PC-3 (cell line): ENCODE measurements at regions not wholly inside any gene's neighbourhood (a gene's known extent, or its start where the extent isn't known, plus 50 kb on each side); places are given as distances from the start of the nearest gene placed in this dataset.

Experiments used
- ATAC-seq: fragments of 200-7000 bp; cut with Tn5 transposase; 2 replicates; pipeline ENCODE4 v1.9.1; 2020; ENCODE audit warnings: mild to moderate bottlenecking, moderate library complexity
- BruUV-seq: library from RNA; stranded (reverse); fragments of 400-500 nt; replicated peaks from 2 replicates; lab custom pipeline; 2021; lab: Mats Ljungman, UMichigan
- CTCF ChIA-PET: fragments of 300-600 bp; sonication (Branson Sonifier 250); formaldehyde crosslinking; loops from one replicate; lab custom pipeline; 2022; ENCODE audit warnings: antibody characterized with exemption; lab: Charles Lee
- POLR2A ChIA-PET: fragments of 300-600 bp; sonication (Branson Sonifier 250); formaldehyde crosslinking; loops from one replicate; lab custom pipeline; 2022; ENCODE audit warnings: antibody characterized with exemption; ENCODE audit not compliant: unreplicated experiment; lab: Charles Lee
- DNase-seq: peaks from one replicate; pipeline ENCODE4 v3.0.0-alpha.2; 2015
- H2AFZ ChIP-seq: fragments of 300-600 bp; sonication (generic); 2 replicates; pipeline ENCODE4 v1.6.0; 2016; ENCODE audit warnings: antibody characterized with exemption, low read length
- H3F3A ChIP-seq: fragments of 300-600 bp; sonication (generic); one replicate; pipeline ENCODE4 v1.6.0; 2017; ENCODE audit warnings: antibody characterized with exemption, low read length, control low read depth, mild to moderate bottlenecking; ENCODE audit not compliant: unreplicated experiment
- H3K27ac ChIP-seq: fragments of 300-600 bp; sonication (generic); 2 replicates; pipeline ENCODE4 v1.5.1; 2016; ENCODE audit warnings: mild to moderate bottlenecking, low read length
- H3K27me3 ChIP-seq: fragments of 300-600 bp; sonication (generic); 2 replicates; pipeline ENCODE4 v1.6.1; 2016; ENCODE audit warnings: low read length, mixed read lengths
- H3K36me3 ChIP-seq: fragments of 300-600 bp; sonication (generic); 2 replicates; pipeline ENCODE4 v1.6.1; 2016; ENCODE audit warnings: low read depth, mixed run types, low read length, mixed read lengths
- H3K4me1 ChIP-seq: fragments of 300-600 bp; sonication (generic); 2 replicates; pipeline ENCODE4 v1.5.1; 2016; ENCODE audit warnings: low read length; ENCODE audit not compliant: insufficient read depth
- H3K4me2 ChIP-seq: fragments of 300-600 bp; sonication (generic); 2 replicates; pipeline ENCODE4 v1.6.0; 2016; ENCODE audit warnings: low read length
- H3K4me3 ChIP-seq: fragments of 300-600 bp; sonication (generic); 2 replicates; pipeline ENCODE4 v1.5.1; 2016; ENCODE audit warnings: mild to moderate bottlenecking, low read length, mixed read lengths
- H3K79me2 ChIP-seq: fragments of 300-600 bp; sonication (generic); 2 replicates; pipeline ENCODE4 v1.6.1; 2017; ENCODE audit warnings: low read length, mixed read lengths
- H3K9ac ChIP-seq: fragments of 300-600 bp; sonication (generic); 2 replicates; pipeline ENCODE4 v1.6.0; 2016; ENCODE audit warnings: mild to moderate bottlenecking, low read length
- H3K9me2 ChIP-seq: fragments of 300-600 bp; sonication (generic); replicated peaks from 2 replicates; pipeline ENCODE4 v1.6.1; 2016; ENCODE audit warnings: mixed run types, low read length, mixed read lengths
- H3K9me3 ChIP-seq: fragments of 300-600 bp; sonication (generic); 2 replicates; pipeline ENCODE4 v1.6.1; 2016; ENCODE audit warnings: low read length, mixed read lengths
- H4K20me1 ChIP-seq: fragments of 300-600 bp; sonication (generic); 2 replicates; pipeline ENCODE4 v1.6.1; 2016; ENCODE audit warnings: low read length, mixed read lengths
- CTCF ChIP-seq: fragments of 300-600 bp; sonication (generic); conservative IDR thresholded peaks from 2 replicates; pipeline ENCODE4 v1.5.1; 2017; ENCODE audit warnings: antibody characterized with exemption, low read depth, mild to moderate bottlenecking, low read length
- EZH2 ChIP-seq: fragments of 300-600 bp; sonication (generic); IDR thresholded peaks from one replicate; pipeline ENCODE4 v1.6.1; 2017; ENCODE audit warnings: antibody characterized with exemption, mild to moderate bottlenecking, low read length; ENCODE audit not compliant: unreplicated experiment
- EZH2phosphoT487 ChIP-seq: fragments of 300-600 bp; sonication (generic); IDR thresholded peaks from 2 replicates; pipeline ENCODE4 v1.6.1; 2018; ENCODE audit warnings: mild to moderate bottlenecking, antibody characterized with exemption, low read length, borderline replicate concordance
- intact Hi-C: fragments of 100-400 bp; cut with micrococcal nuclease; formaldehyde crosslinking; loops from 2 replicates; pipeline ENCODE4 v1.9.0; 2023

- intact Hi-C loops: no loop called here
- H3K9me3 ChIP-seq: no peaks in the 10 kb centered on the region
- ChIA-PET CTCF (no interaction called here), POLR2A (no interaction called here)
- no peaks in the 10 kb centered on the region for H3K79me2 ChIP-seq
- H3K27ac ChIP-seq: no peak overlapping the region
- H3K4me3 ChIP-seq: no peak overlapping the region
- no peak overlapping the region for H3K9ac ChIP-seq
- no peak overlapping the region for H2AFZ ChIP-seq
- H3F3A ChIP-seq: no peaks in the 10 kb centered on the region
- 0 out of 2 replicates have a peak overlapping the region, but pooled peaks have one; percentile 24 for H3K4me2 ChIP-seq
- TF ChIP-seq EZH2phosphoT487 (no peak), CTCF (no peak), EZH2 (no peak)
- H3K27me3 ChIP-seq: no peaks in the 10 kb centered on the region
- no peak for ATAC-seq
- no TSS peak for BruUV-seq
- H3K9me2 ChIP-seq: no peaks in the 10 kb centered on the region
- no peaks in the 10 kb centered on the region for H3K4me1 ChIP-seq
- no peaks in the 10 kb centered on the region for H3K36me3 ChIP-seq
- no peaks in the 10 kb centered on the region for H4K20me1 ChIP-seq
- no peak for DNase-seq
Measured at GRCh38 chr6:54784011-54784410, 62.6 kb upstream of the FAM83B start.

- Histone ChIP-seq H3F3A (no peaks in the 10 kb centered on the region), H3K9ac (no peak overlapping the region), H3K9me3 (no peaks in the 10 kb centered on the region), H3K4me1 (no peaks in the 10 kb centered on the region), H3K9me2 (no peaks in the 10 kb centered on the region), H3K79me2 (no peaks in the 10 kb centered on the region), H2AFZ (no peak overlapping the region), H3K27me3 (no peaks in the 10 kb centered on the region), H3K4me2 (no peak overlapping the region), H3K4me3 (no peak overlapping the region), H4K20me1 (no peaks in the 10 kb centered on the region), H3K27ac (no peak overlapping the region), H3K36me3 (no peaks in the 10 kb centered on the region)
- CTCF ChIA-PET: no interaction called here
- no peak for ATAC-seq
- no TSS peak for BruUV-seq
- intact Hi-C loops: no loop called here
- POLR2A ChIA-PET: no interaction called here
- no peak for TF ChIP-seq EZH2
- TF ChIP-seq CTCF: no peak
- TF ChIP-seq EZH2phosphoT487: no peak
- DNase-seq: no peak
Measured at GRCh38 chr6:54786154-54786553, 60.4 kb upstream of the FAM83B start.

- Histone ChIP-seq H3F3A (no peaks in the 10 kb centered on the region), H3K9me3 (no peaks in the 10 kb centered on the region), H3K79me2 (no peaks in the 10 kb centered on the region), H3K36me3 (no peaks in the 10 kb centered on the region), H3K4me1 (no peaks in the 10 kb centered on the region), H3K27me3 (no peaks in the 10 kb centered on the region), H4K20me1 (no peaks in the 10 kb centered on the region), H3K9me2 (no peaks in the 10 kb centered on the region), H3K27ac (no peak overlapping the region), H3K4me2 (no peak overlapping the region), H3K9ac (no peak overlapping the region), H2AFZ (no peak overlapping the region), H3K4me3 (no peak overlapping the region)
- ChIA-PET CTCF (no interaction called here), POLR2A (no interaction called here)
- ATAC-seq (no peak), DNase-seq (no peak)
- no peak for TF ChIP-seq EZH2
- no peak for TF ChIP-seq CTCF
- no peak for TF ChIP-seq EZH2phosphoT487
- no TSS peak for BruUV-seq
- intact Hi-C loops: no loop called here
Measured at GRCh38 chr6:54787825-54788224, 58.7 kb upstream of the FAM83B start.
